Neural cell (in vitro differentiated cells): ENCODE measurements at regions not wholly inside any gene's neighbourhood (a gene's known extent, or its start where the extent isn't known, plus 50 kb on each side); places are given as distances from the start of the nearest gene placed in this dataset.

ENCODE experiments used
- H2AFZ ChIP-seq: fragments of 200-600, 300-800 bp; sonication (generic), shearing (Covaris generic); 2 replicates; pipeline ENCODE4 v1.6.0; 2014; ENCODE audit warnings: low read depth, mild to moderate bottlenecking, antibody characterized with exemption, low read length, moderate library complexity
- H3F3A ChIP-seq: fragments of 200-600 bp; shearing (Covaris generic); 2 replicates; pipeline ENCODE4 v1.6.1; 2016; ENCODE audit warnings: mild to moderate bottlenecking, moderate library complexity, mixed read lengths, antibody characterized with exemption, low read length; ENCODE audit not compliant: insufficient read depth, poor library complexity, severe bottlenecking
- H3K27ac ChIP-seq: fragments of 200-600, 300-800 bp; sonication (generic), shearing (Covaris generic); 2 replicates; pipeline ENCODE4 v1.5.1; 2014; ENCODE audit warnings: mild to moderate bottlenecking, low read length, moderate library complexity
- H3K27me3 ChIP-seq: fragments of 300-800, 200-600 bp; sonication (generic), shearing (Covaris generic); 2 replicates; pipeline ENCODE4 v1.6.0; 2014; ENCODE audit warnings: mild to moderate bottlenecking, low read depth, low read length, moderate library complexity; ENCODE audit not compliant: insufficient read depth
- H3K36me3 ChIP-seq: fragments of 300-800, 200-600 bp; sonication (generic), shearing (Covaris generic); 2 replicates; pipeline ENCODE4 v1.5.1; 2014; ENCODE audit warnings: mild to moderate bottlenecking, antibody characterized with exemption, low read length, moderate library complexity; ENCODE audit not compliant: insufficient read depth
- H3K4me2 ChIP-seq: fragments of 300-800, 200-600 bp; sonication (generic), shearing (Covaris generic); 2 replicates; pipeline ENCODE4 v1.6.0; 2014; ENCODE audit warnings: mild to moderate bottlenecking, low read length
- H3K4me3 ChIP-seq: fragments of 300-800, 200-600 bp; sonication (generic), shearing (Covaris generic); 2 replicates; pipeline ENCODE4 v1.5.1; 2014; ENCODE audit warnings: mild to moderate bottlenecking, low read length, moderate library complexity
- H3K79me2 ChIP-seq: fragments of 200-600 bp; shearing (Covaris generic); replicated peaks from 2 replicates; pipeline ENCODE4 v1.6.0; 2014; ENCODE audit warnings: mild to moderate bottlenecking, low read length, moderate library complexity; ENCODE audit not compliant: insufficient read depth
- H3K9ac ChIP-seq: fragments of 300-800, 200-600 bp; sonication (generic), shearing (Covaris generic); 2 replicates; pipeline ENCODE4 v1.6.1; 2016; ENCODE audit warnings: mild to moderate bottlenecking, low read length, mixed read lengths
- H3K9me2 ChIP-seq: fragments of 200-600 bp; shearing (Covaris generic); 2 replicates; pipeline ENCODE4 v1.6.1; 2016; ENCODE audit warnings: mild to moderate bottlenecking, low read length, mixed read lengths; ENCODE audit not compliant: insufficient read depth
- H3K9me3 ChIP-seq: fragments of 200-600, 300-800 bp; sonication (generic), shearing (Covaris generic); 2 replicates; pipeline ENCODE4 v1.6.1; 2016; ENCODE audit warnings: mild to moderate bottlenecking, mixed run types, low read length, moderate library complexity, mixed read lengths
- H4K20me1 ChIP-seq: fragments of 200-600 bp; shearing (Covaris generic); 2 replicates; pipeline ENCODE4 v1.6.1; 2016; ENCODE audit warnings: mild to moderate bottlenecking, mixed run types; ENCODE audit not compliant: insufficient read depth
- EP300 ChIP-seq: fragments of 450-650 bp; conservative IDR thresholded peaks from 2 replicates; pipeline ENCODE4 v1.6.1; 2014; ENCODE audit warnings: antibody characterized with exemption, mild to moderate bottlenecking, moderate library complexity; ENCODE audit not compliant: poor library complexity, severe bottlenecking
- EZH2 ChIP-seq: fragments of 200-600, 300-800 bp; shearing (Covaris generic), sonication (generic); IDR thresholded peaks from 2 replicates; pipeline ENCODE4 v1.6.1; 2014; ENCODE audit warnings: antibody characterized with exemption, low read length, borderline replicate concordance, mild to moderate bottlenecking; ENCODE audit not compliant: insufficient read depth, poor library complexity, severe bottlenecking
- MXI1 ChIP-seq: fragments of 450-650 bp; conservative IDR thresholded peaks from 2 replicates; pipeline ENCODE4 v1.6.1; 2014; ENCODE audit warnings: antibody characterized with exemption, mild to moderate bottlenecking; ENCODE audit not compliant: poor library complexity, severe bottlenecking
- POLR2AphosphoS5 ChIP-seq: IDR thresholded peaks from 2 replicates; pipeline ENCODE4 v1.6.1; 2012
- RAD21 ChIP-seq: fragments of 450-650 bp; conservative IDR thresholded peaks from 2 replicates; pipeline ENCODE4 v1.6.1; 2014; ENCODE audit warnings: antibody characterized with exemption, mild to moderate bottlenecking, moderate library complexity
- SMC3 ChIP-seq: fragments of 450-650 bp; conservative IDR thresholded peaks from 2 replicates; pipeline ENCODE4 v1.6.1; 2014; ENCODE audit warnings: antibody characterized with exemption, mild to moderate bottlenecking, moderate library complexity; ENCODE audit not compliant: poor library complexity
- TAF1 ChIP-seq: IDR thresholded peaks from 2 replicates; pipeline ENCODE4 v1.6.1; 2012; ENCODE audit warnings: low read depth
- TF ChIP-seq, protein P1 (sequence below): fragments of 450-650 bp; IDR thresholded peaks from 2 replicates; pipeline ENCODE4 v1.5.1; 2014; ENCODE audit warnings: antibody characterized with exemption, mild to moderate bottlenecking, moderate library complexity; ENCODE audit not compliant: poor library complexity, severe bottlenecking
- TF ChIP-seq, protein P2 (sequence below): IDR thresholded peaks from 2 replicates; pipeline ENCODE4 v1.6.1; 2012; ENCODE audit warnings: borderline replicate concordance

DNA sequence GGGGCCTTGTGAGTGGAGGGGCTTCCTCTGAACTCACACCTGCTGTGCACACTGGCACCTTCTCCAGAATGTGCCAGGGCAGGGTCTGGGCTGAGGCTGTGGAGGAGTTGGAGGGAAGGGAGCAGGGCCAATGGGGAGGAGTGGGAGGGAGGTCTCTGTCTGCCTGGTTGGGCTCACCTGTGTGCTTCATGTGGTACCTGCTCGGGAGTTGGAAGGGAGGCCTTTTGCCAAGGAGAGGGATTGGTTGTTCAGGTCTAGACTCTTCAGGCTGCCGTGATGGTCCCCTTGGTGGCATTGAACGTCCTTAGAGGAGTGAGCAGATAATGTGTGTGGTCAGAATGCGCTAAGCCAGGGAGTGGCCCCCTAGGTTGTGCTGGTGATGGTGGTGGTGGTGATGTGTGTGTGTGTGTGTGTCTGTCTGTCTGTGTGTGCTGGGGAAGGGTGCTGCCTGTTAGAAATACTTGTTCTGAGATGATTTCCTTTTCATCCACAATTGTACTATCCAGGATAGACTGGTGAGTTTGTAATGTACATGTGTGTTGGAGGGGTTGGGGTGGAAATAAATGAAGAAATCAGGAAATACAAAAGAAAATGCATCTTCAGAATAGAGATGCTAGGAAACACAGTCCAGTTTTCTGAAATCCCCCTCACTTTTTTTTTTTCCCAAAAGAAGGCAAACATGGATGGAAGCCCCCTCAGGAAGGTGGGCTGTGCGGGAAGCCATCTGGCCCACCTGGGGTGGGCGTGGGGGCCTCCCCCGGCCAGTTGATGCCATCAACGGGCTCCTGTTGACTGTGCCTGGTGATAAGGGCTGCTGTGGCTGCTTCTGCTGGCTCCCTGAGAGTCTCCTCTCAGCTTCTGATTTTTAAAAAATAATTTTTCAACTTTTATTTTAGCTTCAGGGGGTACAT, 140.5 kb upstream of the ZNF536 start (continued):
- TF ChIP-seq MXI1 (no peak), TAF1 (no peak), POLR2AphosphoS5 (no peak), RAD21 (no peak), SMC3 (no peak)

DNA sequence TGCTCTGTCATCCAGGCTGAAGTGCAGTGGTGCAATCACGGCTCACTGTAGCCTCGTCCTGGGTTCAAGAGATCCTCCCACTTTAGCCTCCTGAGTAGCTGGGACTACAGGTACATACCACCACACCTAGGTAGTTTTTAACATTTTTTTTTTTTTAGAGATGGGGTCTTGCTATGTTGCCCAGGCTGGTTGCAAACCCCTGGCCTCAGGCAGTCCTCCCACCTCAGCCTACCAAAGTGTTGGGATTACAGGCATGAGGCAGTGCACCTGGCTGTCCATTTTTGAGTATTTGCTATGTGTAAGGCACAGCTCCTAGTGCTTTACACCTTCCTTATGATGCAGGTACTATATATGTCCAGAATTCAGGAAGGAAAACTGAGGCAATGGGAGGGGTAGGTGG, 138.8 kb upstream of the ZNF536 start:
- no peak overlapping the region for H3K4me2 ChIP-seq
- peaks cover under 1% of the 10 kb centered on the region for H3F3A ChIP-seq
- TF ChIP-seq, protein P1, sequence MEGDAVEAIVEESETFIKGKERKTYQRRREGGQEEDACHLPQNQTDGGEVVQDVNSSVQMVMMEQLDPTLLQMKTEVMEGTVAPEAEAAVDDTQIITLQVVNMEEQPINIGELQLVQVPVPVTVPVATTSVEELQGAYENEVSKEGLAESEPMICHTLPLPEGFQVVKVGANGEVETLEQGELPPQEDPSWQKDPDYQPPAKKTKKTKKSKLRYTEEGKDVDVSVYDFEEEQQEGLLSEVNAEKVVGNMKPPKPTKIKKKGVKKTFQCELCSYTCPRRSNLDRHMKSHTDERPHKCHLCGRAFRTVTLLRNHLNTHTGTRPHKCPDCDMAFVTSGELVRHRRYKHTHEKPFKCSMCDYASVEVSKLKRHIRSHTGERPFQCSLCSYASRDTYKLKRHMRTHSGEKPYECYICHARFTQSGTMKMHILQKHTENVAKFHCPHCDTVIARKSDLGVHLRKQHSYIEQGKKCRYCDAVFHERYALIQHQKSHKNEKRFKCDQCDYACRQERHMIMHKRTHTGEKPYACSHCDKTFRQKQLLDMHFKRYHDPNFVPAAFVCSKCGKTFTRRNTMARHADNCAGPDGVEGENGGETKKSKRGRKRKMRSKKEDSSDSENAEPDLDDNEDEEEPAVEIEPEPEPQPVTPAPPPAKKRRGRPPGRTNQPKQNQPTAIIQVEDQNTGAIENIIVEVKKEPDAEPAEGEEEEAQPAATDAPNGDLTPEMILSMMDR: no peak
- TF ChIP-seq RAD21: no peak
- TF ChIP-seq, protein P2, sequence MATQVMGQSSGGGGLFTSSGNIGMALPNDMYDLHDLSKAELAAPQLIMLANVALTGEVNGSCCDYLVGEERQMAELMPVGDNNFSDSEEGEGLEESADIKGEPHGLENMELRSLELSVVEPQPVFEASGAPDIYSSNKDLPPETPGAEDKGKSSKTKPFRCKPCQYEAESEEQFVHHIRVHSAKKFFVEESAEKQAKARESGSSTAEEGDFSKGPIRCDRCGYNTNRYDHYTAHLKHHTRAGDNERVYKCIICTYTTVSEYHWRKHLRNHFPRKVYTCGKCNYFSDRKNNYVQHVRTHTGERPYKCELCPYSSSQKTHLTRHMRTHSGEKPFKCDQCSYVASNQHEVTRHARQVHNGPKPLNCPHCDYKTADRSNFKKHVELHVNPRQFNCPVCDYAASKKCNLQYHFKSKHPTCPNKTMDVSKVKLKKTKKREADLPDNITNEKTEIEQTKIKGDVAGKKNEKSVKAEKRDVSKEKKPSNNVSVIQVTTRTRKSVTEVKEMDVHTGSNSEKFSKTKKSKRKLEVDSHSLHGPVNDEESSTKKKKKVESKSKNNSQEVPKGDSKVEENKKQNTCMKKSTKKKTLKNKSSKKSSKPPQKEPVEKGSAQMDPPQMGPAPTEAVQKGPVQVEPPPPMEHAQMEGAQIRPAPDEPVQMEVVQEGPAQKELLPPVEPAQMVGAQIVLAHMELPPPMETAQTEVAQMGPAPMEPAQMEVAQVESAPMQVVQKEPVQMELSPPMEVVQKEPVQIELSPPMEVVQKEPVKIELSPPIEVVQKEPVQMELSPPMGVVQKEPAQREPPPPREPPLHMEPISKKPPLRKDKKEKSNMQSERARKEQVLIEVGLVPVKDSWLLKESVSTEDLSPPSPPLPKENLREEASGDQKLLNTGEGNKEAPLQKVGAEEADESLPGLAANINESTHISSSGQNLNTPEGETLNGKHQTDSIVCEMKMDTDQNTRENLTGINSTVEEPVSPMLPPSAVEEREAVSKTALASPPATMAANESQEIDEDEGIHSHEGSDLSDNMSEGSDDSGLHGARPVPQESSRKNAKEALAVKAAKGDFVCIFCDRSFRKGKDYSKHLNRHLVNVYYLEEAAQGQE: no peak
- TF ChIP-seq EZH2: no peak
- TF ChIP-seq TAF1: no peak
- TF ChIP-seq POLR2AphosphoS5: no peak
- no peak for TF ChIP-seq EP300
- TF ChIP-seq SMC3: no peak
- TF ChIP-seq MXI1: no peak
- no peaks in the 10 kb centered on the region for H3K9me2 ChIP-seq
- H3K79me2 ChIP-seq: peaks cover 2% of the 10 kb centered on the region
- H3K36me3 ChIP-seq: no peaks in the 10 kb centered on the region
- peaks cover 7% of the 10 kb centered on the region for H3K27me3 ChIP-seq
- H3K9ac ChIP-seq: no peak overlapping the region
- H3K4me3 ChIP-seq: no peak overlapping the region
- no peaks in the 10 kb centered on the region for H4K20me1 ChIP-seq
- no peak overlapping the region for H2AFZ ChIP-seq
- no peaks in the 10 kb centered on the region for H3K9me3 ChIP-seq
- no peak overlapping the region for H3K27ac ChIP-seq

DNA sequence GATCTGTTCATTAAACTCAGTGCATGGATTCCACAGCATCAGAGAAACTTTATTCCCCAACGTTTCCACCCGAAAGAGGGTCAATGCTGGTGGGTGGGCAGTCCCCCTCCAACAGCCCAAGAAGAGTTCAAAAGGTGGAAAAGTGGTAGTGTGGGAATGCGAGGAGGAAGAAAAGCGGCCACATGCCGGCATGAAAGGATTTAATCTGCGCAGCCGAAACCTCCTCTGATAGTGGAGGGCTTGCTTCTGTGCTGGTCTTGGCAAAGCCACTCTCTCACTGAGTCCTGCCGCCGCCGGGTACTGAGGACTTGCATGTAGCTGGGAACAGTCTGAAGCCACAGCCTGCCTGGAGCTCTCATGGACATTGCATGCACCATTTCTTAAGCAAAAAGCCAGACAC, 136.2 kb upstream of the ZNF536 start:
- Histone ChIP-seq H3K79me2 (peaks cover 2% of the 10 kb centered on the region), H3K36me3 (no peaks in the 10 kb centered on the region), H3K27ac (no peak overlapping the region), H2AFZ (no peak overlapping the region), H3K4me3 (peak overlapping the region; percentile 39), H3K27me3 (no peaks in the 10 kb centered on the region), H4K20me1 (no peaks in the 10 kb centered on the region), H3K9me3 (no peaks in the 10 kb centered on the region), H3K9me2 (no peaks in the 10 kb centered on the region), H3F3A (no peaks in the 10 kb centered on the region), H3K9ac (no peak overlapping the region), H3K4me2 (no peak overlapping the region)
- no peak for TF ChIP-seq EP300
- no peak for TF ChIP-seq MXI1
- no peak for TF ChIP-seq TAF1
- no peak for TF ChIP-seq SMC3
- TF ChIP-seq POLR2AphosphoS5: no peak
- TF ChIP-seq, protein P2: no peak
- TF ChIP-seq, protein P1: no peak
- TF ChIP-seq EZH2: no peak
- no peak for TF ChIP-seq RAD21
